ENCODE measurements at regions not wholly inside any gene's neighbourhood (a gene's known extent, or its start where the extent isn't known, plus 50 kb on each side); places are given as distances from the start of the nearest gene placed in this dataset.

- Mint-ChIP-seq H3K9me3 (ENCODE audit: low read depth) (peaks cover 5% of the 10 kb centered on the region), H3K27me3 (peaks cover 14% of the 10 kb centered on the region), H3K27ac (no peak overlapping the region), H3K4me3 (ENCODE audit: low read depth) (no peak overlapping the region), H3K4me1 (ENCODE audit: low read depth) (no peaks in the 10 kb centered on the region), H3K36me3 (ENCODE audit: insufficient read depth) (no peaks in the 10 kb centered on the region)
- no peak for DNase-seq (ENCODE audit: low spot score, unreplicated experiment)
- TF ChIP-seq CTCF (IDR thresholded peaks at IDR 0.05; ENCODE audit: unreplicated experiment) = no peak
Measured at GRCh38 chr16:87008664-87009063, 308.5 kb downstream of the C16orf95 start.

GRCh38 chr16:87012954-87013938, 303.9 kb downstream of the C16orf95 start:
- no peak for DNase-seq (ENCODE audit: low spot score, unreplicated experiment)
- Mint-ChIP-seq H3K4me3 (ENCODE audit: low read depth) (no peak overlapping the region), H3K36me3 (ENCODE audit: insufficient read depth) (no peaks in the 10 kb centered on the region), H3K4me1 (ENCODE audit: low read depth) (no peaks in the 10 kb centered on the region), H3K9me3 (ENCODE audit: low read depth) (no peaks in the 10 kb centered on the region), H3K27ac (no peak overlapping the region), H3K27me3 (peaks cover 18% of the 10 kb centered on the region)
- TF ChIP-seq CTCF (IDR thresholded peaks at IDR 0.05; ENCODE audit: unreplicated experiment) = no peak

GRCh38 chr16:87014112-87014511, 303.1 kb downstream of the C16orf95 start:
- H3K27ac Mint-ChIP-seq = no peak overlapping the region
- H3K36me3 Mint-ChIP-seq (ENCODE audit: insufficient read depth) = no peaks in the 10 kb centered on the region
- no peaks in the 10 kb centered on the region for H3K4me1 Mint-ChIP-seq (ENCODE audit: low read depth)
- H3K9me3 Mint-ChIP-seq (ENCODE audit: low read depth) = no peaks in the 10 kb centered on the region
- H3K27me3 Mint-ChIP-seq = peaks cover 18% of the 10 kb centered on the region
- no peak overlapping the region for H3K4me3 Mint-ChIP-seq (ENCODE audit: low read depth)
- no peak for DNase-seq (ENCODE audit: low spot score, unreplicated experiment)
- TF ChIP-seq CTCF (IDR thresholded peaks at IDR 0.05; ENCODE audit: unreplicated experiment) = no peak

- H3K4me1 Mint-ChIP-seq (ENCODE audit: low read depth) = no peaks in the 10 kb centered on the region
- no peaks in the 10 kb centered on the region for H3K9me3 Mint-ChIP-seq (ENCODE audit: low read depth)
- H3K4me3 Mint-ChIP-seq (ENCODE audit: low read depth) = no peak overlapping the region
- no peaks in the 10 kb centered on the region for H3K36me3 Mint-ChIP-seq (ENCODE audit: insufficient read depth)
- peaks cover 18% of the 10 kb centered on the region for H3K27me3 Mint-ChIP-seq
- TF ChIP-seq CTCF (IDR thresholded peaks at IDR 0.05; ENCODE audit: unreplicated experiment) = no peak
- H3K27ac Mint-ChIP-seq = no peak overlapping the region
- DNase-seq (ENCODE audit: low spot score, unreplicated experiment) = no peak
Measured at GRCh38 chr16:87015021-87015420, 302.2 kb downstream of the C16orf95 start.

GRCh38 chr16:87016046-87017035, 300.9 kb downstream of the C16orf95 start:
- no peak for TF ChIP-seq CTCF (IDR thresholded peaks at IDR 0.05; ENCODE audit: unreplicated experiment)

More at GRCh38 chr16:87016046-87017035, 300.9 kb downstream of the C16orf95 start:
- DNase-seq (ENCODE audit: low spot score, unreplicated experiment) = no peak
- Mint-ChIP-seq H3K27ac (no peak overlapping the region), H3K9me3 (ENCODE audit: low read depth) (no peaks in the 10 kb centered on the region), H3K36me3 (ENCODE audit: insufficient read depth) (no peaks in the 10 kb centered on the region), H3K4me3 (ENCODE audit: low read depth) (no peak overlapping the region), H3K4me1 (ENCODE audit: low read depth) (no peaks in the 10 kb centered on the region), H3K27me3 (peaks cover 21% of the 10 kb centered on the region)
